Thyroid gland (tissue), 4 donors: ENCODE measurements at regions not wholly inside any gene's neighbourhood (a gene's known extent, or its start where the extent isn't known, plus 50 kb on each side); places are given as distances from the start of the nearest gene placed in this dataset.

Experiments used
- CTCF ChIP-seq, 6 experiments: fragments of 200-600 bp in 3 of 6; fragments of 450-650 bp in 3 of 6; sonication (generic) in 3 of 6; IDR thresholded peaks; one replicate each; pipeline ENCODE4 v1.5.1; 2016 to 2019; ENCODE audit warnings: antibody characterized with exemption in 6 of 6, mild to moderate bottlenecking in 2 of 6, inconsistent platforms in 1 of 6, moderate library complexity in 1 of 6
- POLR2A ChIP-seq, 2 donors: fragments of 450-650 bp; IDR thresholded peaks; one replicate each; pipeline ENCODE4 v1.6.1; 2017; ENCODE audit warnings: antibody characterized with exemption in 2 of 2, mild to moderate bottlenecking in 2 of 2, moderate library complexity in 1 of 2

- no peak for TF ChIP-seq POLR2A (IDR thresholded peaks at IDR 0.05)
- TF ChIP-seq CTCF (IDR thresholded peaks at IDR 0.05) = no peak
These were observed 158.0 kb upstream of the RBMS1 start for GRCh38 chr2:160651416-160652200.
